ENCODE measurements at regions not wholly inside any gene's neighbourhood (a gene's known extent, or its start where the extent isn't known, plus 50 kb on each side); places are given as distances from the start of the nearest gene placed in this dataset.

DNA sequence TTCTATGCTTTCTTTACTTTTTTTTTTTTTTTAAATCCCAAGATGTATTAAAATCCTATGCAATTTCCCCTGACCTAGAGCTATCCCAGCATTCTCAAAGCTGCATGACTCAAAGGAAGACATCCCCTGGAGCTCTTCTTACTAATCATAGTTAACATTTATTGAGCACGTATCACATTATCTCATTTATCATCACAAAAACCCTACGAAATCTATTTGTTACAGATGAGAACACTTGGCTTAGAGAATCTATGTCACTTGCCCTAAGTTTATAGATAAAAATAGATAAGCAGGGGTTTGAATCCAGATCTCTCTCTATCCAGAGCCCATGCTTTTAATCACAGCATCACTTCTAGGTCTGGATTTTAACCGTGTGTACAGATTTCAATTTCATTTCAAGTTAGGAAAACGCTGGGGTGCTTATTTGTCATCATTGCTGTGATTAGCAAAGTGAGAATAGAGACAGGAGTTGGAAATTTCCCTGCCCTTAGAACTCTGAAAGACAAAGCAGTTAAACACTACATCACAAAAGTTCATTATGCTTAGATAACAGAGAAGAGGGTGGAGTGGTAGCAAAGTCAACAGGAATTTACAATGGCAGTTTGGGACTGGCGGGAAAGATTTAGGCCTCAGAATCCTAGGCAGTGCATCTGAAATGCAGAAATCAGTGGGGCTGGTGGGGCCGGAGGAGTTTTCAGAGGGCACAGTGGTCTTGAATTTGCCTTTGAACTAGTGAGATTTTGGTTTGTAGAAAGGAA is 177.7 kb upstream of the FRMD6 start:
- peaks cover 0 to 3% of the 10 kb centered on the region in 2 donors for H3K4me1 ChIP-seq (replicated peaks in 1 of 2)
- no peak overlapping the region for H3K4me3 ChIP-seq
- intact Hi-C loops (cut with DNase I) = no loop called here
- TF ChIP-seq CTCF (IDR thresholded peaks at IDR 0.05) (no peak), POLR2A (IDR thresholded peaks at IDR 0.05) (no peak)
- H3K27me3 ChIP-seq = no peaks in the 10 kb centered on the region
- no peaks in the 10 kb centered on the region for H3K36me3 ChIP-seq (replicated peaks in 1 of 2)
- WGBS, 4 donors = 84 to 90% (median 88%) methylated on average over 6 of the region's 6 CpGs
- no peaks in the 10 kb centered on the region for H3K9me3 ChIP-seq (replicated peaks in 1 of 3)
- DNase-seq = no peak
- no peak overlapping the region for H3K27ac ChIP-seq

GRCh38 chr14:51474854-51475253 is 176.9 kb upstream of the FRMD6 start:
- TF ChIP-seq POLR2A (IDR thresholded peaks at IDR 0.05) (no peak), CTCF (IDR thresholded peaks at IDR 0.05) (no peak)
- Histone ChIP-seq H3K4me1 (replicated peaks in 1 of 2) (peaks cover 0 to 3% of the 10 kb centered on the region in 2 donors), H3K4me3 (no peak overlapping the region), H3K27me3 (no peaks in the 10 kb centered on the region), H3K36me3 (replicated peaks in 1 of 2) (no peaks in the 10 kb centered on the region), H3K9me3 (replicated peaks in 1 of 3) (no peaks in the 10 kb centered on the region), H3K27ac (no peak overlapping the region)
- no peak for DNase-seq
- intact Hi-C loops (cut with DNase I) = no loop called here

DNA sequence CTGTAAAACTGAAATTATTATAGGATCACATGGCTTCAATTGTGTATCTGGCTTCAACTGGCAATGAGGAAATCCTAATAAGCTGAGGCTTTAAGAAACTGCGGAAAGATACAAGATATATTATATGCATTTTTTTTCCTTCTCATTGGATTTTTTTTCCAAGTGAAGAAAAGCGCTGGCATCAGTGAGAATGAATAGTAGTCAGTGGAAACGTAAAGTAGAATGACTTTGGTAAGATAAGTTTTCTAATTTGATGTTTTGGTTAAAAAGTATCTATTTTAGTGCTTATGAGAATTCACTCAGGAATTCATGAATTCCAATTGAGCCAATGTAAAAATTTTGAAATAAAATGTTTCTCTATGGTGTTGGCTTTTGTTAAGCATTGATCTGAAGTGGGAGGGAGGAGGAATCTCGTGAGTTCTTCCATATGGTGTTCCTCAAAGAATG is 173.5 kb upstream of the FRMD6 start:
- 82 to 85% (median 83%) methylated on average over 4 of the region's 4 CpGs for WGBS, 4 donors
- no peaks in the 10 kb centered on the region for H3K4me1 ChIP-seq (replicated peaks in 1 of 2)
- no peaks in the 10 kb centered on the region for H3K36me3 ChIP-seq (replicated peaks in 1 of 2)
- H3K4me3 ChIP-seq = no peak overlapping the region
- intact Hi-C loops (cut with DNase I) = no loop called here
- DNase-seq = no peak
- no peaks in the 10 kb centered on the region for H3K27me3 ChIP-seq
- no peaks in the 10 kb centered on the region for H3K9me3 ChIP-seq (replicated peaks in 1 of 3)
- TF ChIP-seq CTCF (IDR thresholded peaks at IDR 0.05) = no peak
- TF ChIP-seq POLR2A (IDR thresholded peaks at IDR 0.05) = no peak
- no peak overlapping the region for H3K27ac ChIP-seq

DNA sequence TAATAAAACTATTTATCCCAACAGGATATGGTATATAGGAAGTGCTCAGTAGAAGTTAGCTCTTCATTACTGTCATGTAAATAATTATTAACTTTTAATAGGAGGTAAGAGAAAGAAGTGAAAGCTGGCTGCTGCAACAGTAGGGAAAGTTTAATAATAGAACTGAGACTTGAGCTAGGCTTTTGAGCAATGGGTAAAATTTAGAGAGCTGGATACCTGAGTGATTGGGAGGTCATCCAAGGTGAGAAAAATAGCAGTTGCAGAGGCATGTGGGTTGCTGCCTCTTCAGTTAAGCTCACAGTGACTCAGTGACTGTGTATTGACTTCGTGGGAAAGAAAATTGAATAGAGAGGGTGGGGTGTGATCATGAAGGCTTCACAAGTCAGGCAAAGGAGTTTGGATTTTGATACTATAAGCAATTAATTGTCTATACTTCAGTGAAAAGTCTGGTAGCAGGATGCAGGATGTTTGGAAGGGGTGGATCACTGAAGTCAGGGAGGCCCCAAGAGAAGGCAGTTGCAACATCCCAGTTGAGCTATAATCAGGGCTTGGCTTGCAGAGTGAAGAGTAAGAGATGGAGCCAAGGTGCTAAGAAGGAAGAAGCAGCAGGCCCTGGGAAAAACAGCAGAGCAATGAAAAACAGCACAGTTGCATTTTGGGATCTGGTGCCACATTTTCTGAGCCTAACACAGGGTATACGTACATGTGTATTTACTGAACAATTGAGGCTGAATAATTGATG is 172.0 kb upstream of the FRMD6 start:
- H3K27me3 ChIP-seq = no peaks in the 10 kb centered on the region
- H3K27ac ChIP-seq = no peak overlapping the region
- DNase-seq = no peak
- intact Hi-C loops (cut with DNase I) = no loop called here
- TF ChIP-seq CTCF (IDR thresholded peaks at IDR 0.05) (no peak), POLR2A (IDR thresholded peaks at IDR 0.05) (no peak)
- H3K9me3 ChIP-seq (replicated peaks in 1 of 3) = no peaks in the 10 kb centered on the region
- WGBS, 4 donors = 81 to 96% (median 86%) methylated on average over 2 of the region's 2 CpGs
- H3K4me3 ChIP-seq = no peak overlapping the region
- H3K4me1 ChIP-seq (replicated peaks in 1 of 2) = no peaks in the 10 kb centered on the region
- H3K36me3 ChIP-seq (replicated peaks in 1 of 2) = no peaks in the 10 kb centered on the region

Measured in adrenal gland (tissue), 9 donors.